Activated CD8-positive, alpha-beta T cell treated with anti-CD3 and anti-CD28 coated beads for 36 hours (primary cell): ENCODE measurements at regions not wholly inside any gene's neighbourhood (a gene's known extent, or its start where the extent isn't known, plus 50 kb on each side); places are given as distances from the start of the nearest gene placed in this dataset.

ENCODE experiments used
- ATAC-seq: fragments of 200-7000 bp; cut with Tn5 transposase; one replicate; pipeline ENCODE4 v1.10.0; 2021; ENCODE audit warnings: mild to moderate bottlenecking, moderate library complexity
- CTCF ChIA-PET: fragments of 350-600 bp; sonication (Branson Sonifier 250); formaldehyde crosslinking; loops from one replicate; lab custom pipeline; 2021; ENCODE audit warnings: antibody characterized with exemption; lab: Charles Lee
- POLR2A ChIA-PET: fragments of 350-600 bp; sonication (Branson Sonifier 250); formaldehyde crosslinking; loops from one replicate; lab custom pipeline; 2021; ENCODE audit warnings: antibody characterized with exemption; lab: Charles Lee
- DNase-seq: peaks from one replicate; pipeline ENCODE4 v3.0.0-alpha.2; 2020
- H3K27ac Mint-ChIP-seq: one replicate; pipeline ENCODE4 v1.8.0; 2021; ENCODE audit warnings: mild to moderate bottlenecking, mixed read lengths
- H3K27me3 Mint-ChIP-seq: one replicate; pipeline ENCODE4 v1.8.0; 2021; ENCODE audit warnings: mixed read lengths
- H3K36me3 Mint-ChIP-seq: one replicate; pipeline ENCODE4 v1.8.0; 2021; ENCODE audit warnings: low read depth, mixed read lengths
- H3K4me1 Mint-ChIP-seq: one replicate; pipeline ENCODE4 v1.8.0; 2021; ENCODE audit warnings: low read depth, mixed read lengths
- H3K4me3 Mint-ChIP-seq: one replicate; pipeline ENCODE4 v1.8.0; 2021; ENCODE audit warnings: mild to moderate bottlenecking, moderate library complexity, mixed read lengths
- H3K9me3 Mint-ChIP-seq: one replicate; pipeline ENCODE4 v1.8.0; 2021; ENCODE audit warnings: mixed read lengths
- intact Hi-C: fragments of 100-400 bp; cut with micrococcal nuclease; formaldehyde crosslinking; loops from one replicate; pipeline ENCODE4 v1.10.0; 2022
- TF ChIP-seq, protein P1 (sequence below): fragments of 200-600 bp; IDR thresholded peaks from one replicate; pipeline ENCODE4 v1.8.0; 2022; ENCODE audit warnings: antibody characterized with exemption, mild to moderate bottlenecking

GRCh38 chr2:217379807-217380206 lies 519.9 kb upstream of the TNP1 start:
- no peak overlapping the region for H3K4me3 Mint-ChIP-seq
- CTCF ChIA-PET = no interaction called here
- DNase-seq (no peak), ATAC-seq (no peak)
- H3K9me3 Mint-ChIP-seq = peaks cover 1% of the 10 kb centered on the region
- intact Hi-C loops = no loop called here
- H3K36me3 Mint-ChIP-seq = peaks cover 2% of the 10 kb centered on the region
- TF ChIP-seq, protein P1, sequence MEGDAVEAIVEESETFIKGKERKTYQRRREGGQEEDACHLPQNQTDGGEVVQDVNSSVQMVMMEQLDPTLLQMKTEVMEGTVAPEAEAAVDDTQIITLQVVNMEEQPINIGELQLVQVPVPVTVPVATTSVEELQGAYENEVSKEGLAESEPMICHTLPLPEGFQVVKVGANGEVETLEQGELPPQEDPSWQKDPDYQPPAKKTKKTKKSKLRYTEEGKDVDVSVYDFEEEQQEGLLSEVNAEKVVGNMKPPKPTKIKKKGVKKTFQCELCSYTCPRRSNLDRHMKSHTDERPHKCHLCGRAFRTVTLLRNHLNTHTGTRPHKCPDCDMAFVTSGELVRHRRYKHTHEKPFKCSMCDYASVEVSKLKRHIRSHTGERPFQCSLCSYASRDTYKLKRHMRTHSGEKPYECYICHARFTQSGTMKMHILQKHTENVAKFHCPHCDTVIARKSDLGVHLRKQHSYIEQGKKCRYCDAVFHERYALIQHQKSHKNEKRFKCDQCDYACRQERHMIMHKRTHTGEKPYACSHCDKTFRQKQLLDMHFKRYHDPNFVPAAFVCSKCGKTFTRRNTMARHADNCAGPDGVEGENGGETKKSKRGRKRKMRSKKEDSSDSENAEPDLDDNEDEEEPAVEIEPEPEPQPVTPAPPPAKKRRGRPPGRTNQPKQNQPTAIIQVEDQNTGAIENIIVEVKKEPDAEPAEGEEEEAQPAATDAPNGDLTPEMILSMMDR = no peak
- H3K4me1 Mint-ChIP-seq = peaks cover 7% of the 10 kb centered on the region
- no peaks in the 10 kb centered on the region for H3K27me3 Mint-ChIP-seq
- POLR2A ChIA-PET = interaction anchor here (0.6 kb wide), 1 partner anchor 402 kb away, joined by 3 read pairs; no protein-coding TSS in a partner anchor
- no peak overlapping the region for H3K27ac Mint-ChIP-seq

DNA sequence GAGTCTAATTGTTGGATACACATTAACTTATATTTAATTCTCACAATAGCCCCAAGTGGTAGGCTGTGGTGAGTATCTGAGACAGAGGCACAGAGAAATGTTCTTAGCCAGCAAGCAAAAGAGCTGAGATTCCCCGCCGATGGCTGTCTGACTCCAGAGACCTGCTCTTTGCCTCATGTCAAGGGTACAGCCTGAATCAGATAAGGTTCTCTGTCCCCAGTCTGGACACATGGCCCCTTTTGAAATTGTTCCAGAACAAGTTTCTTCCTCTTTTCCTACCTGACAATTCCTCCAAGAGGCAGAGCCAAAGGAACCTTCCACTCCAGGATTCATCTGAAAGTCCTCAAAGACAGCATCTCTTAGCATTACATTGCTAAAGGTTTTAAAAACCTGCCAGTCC lies 512.9 kb upstream of the TNP1 start:
- peaks cover under 1% of the 10 kb centered on the region for H3K9me3 Mint-ChIP-seq
- no peak for ATAC-seq
- POLR2A ChIA-PET = no interaction called here
- H3K4me1 Mint-ChIP-seq = no peaks in the 10 kb centered on the region
- no peak overlapping the region for H3K4me3 Mint-ChIP-seq
- no peaks in the 10 kb centered on the region for H3K36me3 Mint-ChIP-seq
- no peak for DNase-seq
- intact Hi-C loops = no loop called here
- CTCF ChIA-PET = no interaction called here
- TF ChIP-seq, protein P1 = no peak
- no peak overlapping the region for H3K27ac Mint-ChIP-seq
- no peaks in the 10 kb centered on the region for H3K27me3 Mint-ChIP-seq

GRCh38 chr2:217371781-217372213 lies 511.9 kb upstream of the TNP1 start:
- Mint-ChIP-seq H3K9me3 (no peaks in the 10 kb centered on the region), H3K27ac (no peak overlapping the region), H3K36me3 (no peaks in the 10 kb centered on the region), H3K4me1 (no peaks in the 10 kb centered on the region), H3K4me3 (no peak overlapping the region), H3K27me3 (no peaks in the 10 kb centered on the region)
- TF ChIP-seq, protein P1 = no peak
- DNase-seq (no peak), ATAC-seq (no peak)
- ChIA-PET POLR2A (interaction anchor here (0.7 kb wide), 1 partner anchor 338 kb away, joined by 4 read pairs; no protein-coding TSS in a partner anchor), CTCF (no interaction called here)
- intact Hi-C loops = no loop called here

- H3K4me3 Mint-ChIP-seq = no peak overlapping the region
- TF ChIP-seq, protein P1 = no peak
- CTCF ChIA-PET = interaction anchor here (0.7 kb wide), 1 partner anchor 18 kb away, joined by 3 read pairs; no protein-coding TSS in a partner anchor
- intact Hi-C loops = no loop called here
- H3K4me1 Mint-ChIP-seq = no peaks in the 10 kb centered on the region
- no peaks in the 10 kb centered on the region for H3K27me3 Mint-ChIP-seq
- peak; percentile 36 for DNase-seq
- no peak overlapping the region for H3K27ac Mint-ChIP-seq
- ATAC-seq = peak; percentile 80
- H3K9me3 Mint-ChIP-seq = no peaks in the 10 kb centered on the region
- POLR2A ChIA-PET = interaction anchor here (0.7 kb wide), 1 partner anchor 11 kb away, joined by 3 read pairs; no protein-coding TSS in a partner anchor
- H3K36me3 Mint-ChIP-seq = no peaks in the 10 kb centered on the region
Observed at GRCh38 chr2:217370391-217370790, 510.5 kb upstream of the TNP1 start.

GRCh38 chr2:217367464-217367863 lies 507.6 kb upstream of the TNP1 start:
- no peak for ATAC-seq
- Mint-ChIP-seq H3K36me3 (no peaks in the 10 kb centered on the region), H3K9me3 (no peaks in the 10 kb centered on the region), H3K4me1 (no peaks in the 10 kb centered on the region), H3K4me3 (no peak overlapping the region), H3K27ac (no peak overlapping the region), H3K27me3 (no peaks in the 10 kb centered on the region)
- POLR2A ChIA-PET = no interaction called here
- intact Hi-C loops = no loop called here
- TF ChIP-seq, protein P1 = no peak
- CTCF ChIA-PET = interaction anchor here (1.3 kb wide), 1 partner anchor 346 kb away, joined by 3 read pairs; no protein-coding TSS in a partner anchor
- no peak for DNase-seq
